Astrocyte (in vitro differentiated cells and primary cell): ENCODE measurements at regions not wholly inside any gene's neighbourhood (a gene's known extent, or its start where the extent isn't known, plus 50 kb on each side); places are given as distances from the start of the nearest gene placed in this dataset.

Source experiments
- DNase-seq: peaks from one replicate; pipeline ENCODE4 v3.0.0-alpha.2; 2010; ENCODE audit warnings: low read depth
- FAIRE-seq: peaks from 2 replicates; lab custom pipeline; 2011; peaks lifted over from hg19 to GRCh38; lab: Jason Lieb, UNC
- H2AFZ ChIP-seq: 2 replicates; pipeline ENCODE4 v1.6.0; 2012; ENCODE audit warnings: low read depth, low read length, inconsistent platforms
- H3K27ac ChIP-seq: 2 replicates; pipeline ENCODE4 v1.5.1; 2011; ENCODE audit warnings: low read depth, low read length, inconsistent platforms
- H3K27me3 ChIP-seq: 2 replicates; pipeline ENCODE4 v1.6.0; 2011; ENCODE audit warnings: low read length, inconsistent platforms; ENCODE audit not compliant: insufficient read depth
- H3K36me3 ChIP-seq: 2 replicates; pipeline ENCODE4 v1.5.1; 2011; ENCODE audit warnings: low read length, inconsistent platforms; ENCODE audit not compliant: insufficient read depth
- H3K4me1 ChIP-seq: 2 replicates; pipeline ENCODE4 v1.5.1; 2011; ENCODE audit warnings: low read length, inconsistent platforms; ENCODE audit not compliant: insufficient read depth
- H3K4me2 ChIP-seq: 2 replicates; pipeline ENCODE4 v1.6.0; 2012; ENCODE audit warnings: low read length, inconsistent platforms
- H3K4me3 ChIP-seq: 2 replicates; pipeline ENCODE4 v1.5.1; 2011; ENCODE audit warnings: low read depth, mild to moderate bottlenecking, low read length, inconsistent platforms; ENCODE audit not compliant: insufficient read depth
- H3K79me2 ChIP-seq: 2 replicates; pipeline ENCODE4 v1.6.0; 2012; ENCODE audit warnings: mild to moderate bottlenecking, low read length, inconsistent platforms; ENCODE audit not compliant: insufficient read depth
- H3K9ac ChIP-seq: 2 replicates; pipeline ENCODE4 v1.6.0; 2012; ENCODE audit warnings: mild to moderate bottlenecking, low read length, inconsistent platforms
- H3K9me3 ChIP-seq: 2 replicates; pipeline ENCODE4 v1.5.1; 2012; ENCODE audit warnings: low read depth, mild to moderate bottlenecking, low read length, inconsistent platforms; ENCODE audit not compliant: insufficient read depth
- H4K20me1 ChIP-seq: 2 replicates; pipeline ENCODE4 v1.6.0; 2012; ENCODE audit warnings: low read length, inconsistent platforms; ENCODE audit not compliant: insufficient read depth
- H3K27ac Mint-ChIP-seq: one replicate; pipeline ENCODE4 v1.8.0; 2021; ENCODE audit warnings: mild to moderate bottlenecking, mixed read lengths; ENCODE audit not compliant: unreplicated experiment
- H3K27me3 Mint-ChIP-seq: one replicate; pipeline ENCODE4 v1.8.0; 2021; ENCODE audit warnings: low read depth, mixed read lengths; ENCODE audit not compliant: unreplicated experiment
- H3K36me3 Mint-ChIP-seq: one replicate; pipeline ENCODE4 v1.8.0; 2021; ENCODE audit warnings: low read depth, mixed read lengths; ENCODE audit not compliant: unreplicated experiment
- H3K4me1 Mint-ChIP-seq: one replicate; pipeline ENCODE4 v1.8.0; 2021; ENCODE audit warnings: low read depth, mixed read lengths; ENCODE audit not compliant: unreplicated experiment
- H3K4me3 Mint-ChIP-seq: one replicate; pipeline ENCODE4 v1.8.0; 2021; ENCODE audit warnings: mild to moderate bottlenecking, moderate library complexity, mixed read lengths; ENCODE audit not compliant: unreplicated experiment
- H3K9me3 Mint-ChIP-seq: one replicate; pipeline ENCODE4 v1.8.0; 2021; ENCODE audit warnings: mild to moderate bottlenecking, mixed read lengths; ENCODE audit not compliant: unreplicated experiment
- CTCF ChIP-seq: IDR thresholded peaks from 2 replicates; pipeline ENCODE4 v1.5.1; 2011; ENCODE audit warnings: low read depth, mild to moderate bottlenecking, inconsistent platforms, low read length, moderate library complexity; ENCODE audit not compliant: insufficient read depth
- EZH2 ChIP-seq: IDR thresholded peaks from 2 replicates; pipeline ENCODE4 v1.6.1; 2012; ENCODE audit warnings: mild to moderate bottlenecking, low read length, inconsistent platforms; ENCODE audit not compliant: insufficient read depth

DNA sequence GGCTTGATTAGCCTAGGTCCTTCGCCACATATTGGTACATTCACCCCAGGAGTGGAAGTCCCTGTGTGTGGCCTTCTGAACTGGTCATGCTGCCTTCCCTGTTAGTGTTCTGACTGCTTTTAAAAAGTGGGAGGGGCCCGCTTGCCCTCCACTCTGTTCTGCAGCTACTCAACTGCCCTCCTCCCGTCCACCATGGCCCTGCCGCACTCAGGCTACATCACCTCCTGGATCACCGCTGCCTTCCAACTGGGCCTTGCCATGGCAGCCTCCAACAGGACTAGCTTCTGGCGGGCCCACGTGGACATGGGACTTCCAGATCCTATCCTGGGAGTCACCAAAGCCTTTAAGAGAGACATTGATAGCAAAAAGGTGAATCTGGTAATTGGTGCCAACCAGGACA lies 152.1 kb upstream of the USP24 start:
- no peak overlapping the region for H3K4me2 ChIP-seq
- Mint-ChIP-seq H3K9me3 (peaks cover 4% of the 10 kb centered on the region), H3K27ac (no peak overlapping the region), H3K4me1 (peaks cover 11% of the 10 kb centered on the region), H3K27me3 (peaks cover 32% of the 10 kb centered on the region), H3K36me3 (no peaks in the 10 kb centered on the region), H3K4me3 (no peak overlapping the region)
- H3K36me3 ChIP-seq = no peaks in the 10 kb centered on the region
- H3K4me1 ChIP-seq = peaks cover 6% of the 10 kb centered on the region
- H4K20me1 ChIP-seq = no peaks in the 10 kb centered on the region
- FAIRE-seq (no peak), DNase-seq (no peak)
- H3K27me3 ChIP-seq = no peaks in the 10 kb centered on the region
- no peaks in the 10 kb centered on the region for H3K9me3 ChIP-seq
- no peak overlapping the region for H3K4me3 ChIP-seq
- H2AFZ ChIP-seq = no peak overlapping the region
- no peaks in the 10 kb centered on the region for H3K79me2 ChIP-seq
- no peak overlapping the region for H3K9ac ChIP-seq
- no peak overlapping the region for H3K27ac ChIP-seq
- no peak for TF ChIP-seq EZH2
- TF ChIP-seq CTCF = no peak

- H3K79me2 ChIP-seq = no peaks in the 10 kb centered on the region
- no peaks in the 10 kb centered on the region for H3K36me3 ChIP-seq
- H3K27ac ChIP-seq = no peak overlapping the region
- Mint-ChIP-seq H3K4me1 (peaks cover 13% of the 10 kb centered on the region), H3K36me3 (no peaks in the 10 kb centered on the region), H3K4me3 (no peak overlapping the region), H3K27ac (no peak overlapping the region), H3K9me3 (peaks cover 4% of the 10 kb centered on the region), H3K27me3 (peaks cover 21% of the 10 kb centered on the region)
- no peak for FAIRE-seq
- no peaks in the 10 kb centered on the region for H3K27me3 ChIP-seq
- H3K9ac ChIP-seq = no peak overlapping the region
- H3K4me3 ChIP-seq = no peak overlapping the region
- no peaks in the 10 kb centered on the region for H3K9me3 ChIP-seq
- TF ChIP-seq CTCF (no peak), EZH2 (no peak)
- no peak overlapping the region for H3K4me2 ChIP-seq
- no peak for DNase-seq
- H2AFZ ChIP-seq = no peak overlapping the region
- H3K4me1 ChIP-seq = peaks cover 6% of the 10 kb centered on the region
- H4K20me1 ChIP-seq = no peaks in the 10 kb centered on the region
Measured at GRCh38 chr1:55364216-55364615, 149.1 kb upstream of the USP24 start.

GRCh38 chr1:55363268-55363667 lies 148.1 kb upstream of the USP24 start:
- Histone ChIP-seq H3K4me1 (peaks cover 6% of the 10 kb centered on the region), H4K20me1 (no peaks in the 10 kb centered on the region), H3K9me3 (no peaks in the 10 kb centered on the region), H3K27me3 (no peaks in the 10 kb centered on the region), H3K9ac (no peak overlapping the region), H3K36me3 (no peaks in the 10 kb centered on the region), H2AFZ (no peak overlapping the region), H3K4me2 (no peak overlapping the region), H3K4me3 (no peak overlapping the region), H3K27ac (no peak overlapping the region), H3K79me2 (no peaks in the 10 kb centered on the region)
- Mint-ChIP-seq H3K4me1 (peaks cover 13% of the 10 kb centered on the region), H3K4me3 (no peak overlapping the region), H3K9me3 (peaks cover 4% of the 10 kb centered on the region), H3K27me3 (peaks cover 26% of the 10 kb centered on the region), H3K27ac (peak overlapping the region; percentile 12), H3K36me3 (no peaks in the 10 kb centered on the region)
- FAIRE-seq (no peak), DNase-seq (peak; percentile 58)
- TF ChIP-seq EZH2 = no peak
- TF ChIP-seq CTCF = no peak
